ENCODE measurements at regions not wholly inside any gene's neighbourhood (a gene's known extent, or its start where the extent isn't known, plus 50 kb on each side); places are given as distances from the start of the nearest gene placed in this dataset.

GRCh38 chr2:10201201-10201600 lies 78.7 kb downstream of the RRM2 start:
- DNase-seq, result no peak

- no peak for DNase-seq
These were observed 79.7 kb downstream of the RRM2 start for GRCh38 chr2:10202131-10202665.

- DNase-seq, result no peak
These were observed 82.0 kb downstream of the RRM2 start for GRCh38 chr2:10204326-10205161.

GRCh38 chr2:10205162-10205475 lies 82.6 kb downstream of the RRM2 start:
- no peak for DNase-seq

- no peak for DNase-seq
These were observed 86.2 kb downstream of the RRM2 start for GRCh38 chr2:10208736-10209135.

- DNase-seq, result no peak
These were observed 86.9 kb downstream of the RRM2 start for GRCh38 chr2:10209406-10209935.

- DNase-seq, result no peak
These were observed 87.8 kb downstream of the RRM2 start for GRCh38 chr2:10210336-10210735.

- DNase-seq, result no peak
These were observed 89.4 kb downstream of the RRM2 start for GRCh38 chr2:10211844-10212422.

GRCh38 chr2:10212827-10213226 lies 89.9 kb upstream of the HPCAL1 start:
- DNase-seq, result no peak

- DNase-seq, result no peak
These were observed 88.5 kb upstream of the HPCAL1 start for GRCh38 chr2:10214179-10214578.

- DNase-seq, result no peak
These were observed 87.2 kb upstream of the HPCAL1 start for GRCh38 chr2:10215393-10215935.

GRCh38 chr2:10216677-10217488 lies 85.8 kb upstream of the HPCAL1 start:
- DNase-seq, result no peak

- no peak for DNase-seq
These were observed 84.9 kb upstream of the HPCAL1 start for GRCh38 chr2:10217489-10218435.

GRCh38 chr2:10220045-10220901 lies 82.4 kb upstream of the HPCAL1 start:
- no peak for DNase-seq

GRCh38 chr2:10220902-10221391 lies 81.8 kb upstream of the HPCAL1 start:
- no peak for DNase-seq

GRCh38 chr2:10221443-10221842 lies 81.3 kb upstream of the HPCAL1 start:
- DNase-seq, result no peak

GRCh38 chr2:10221976-10222870 lies 80.5 kb upstream of the HPCAL1 start:
- no peak for DNase-seq

- peak in 1 of 5 donors; percentile 5 for DNase-seq
These were observed 79.2 kb upstream of the HPCAL1 start for GRCh38 chr2:10223471-10223870.

- DNase-seq, result no peak
These were observed 78.6 kb upstream of the HPCAL1 start for GRCh38 chr2:10223932-10224720.
